Activated CD4-positive, alpha-beta T cell treated with anti-CD3 and anti-CD28 coated beads, Interleukin-2, amount 10 ng/mL, durations not matched to agents 24 days and 14 days (primary cell): ENCODE measurements at regions not wholly inside any gene's neighbourhood (a gene's known extent, or its start where the extent isn't known, plus 50 kb on each side); places are given as distances from the start of the nearest gene placed in this dataset.
A peak's percentile ranks its signal among the peaks of the same experiment; 100 is the strongest.

ENCODE experiments used
- DNase-seq: peaks from one replicate; pipeline ENCODE4 v3.0.0; 2022
- H3K27ac Mint-ChIP-seq: one replicate; pipeline ENCODE4 v1.8.0; 2022; ENCODE audit warnings: mild to moderate bottlenecking, mixed read lengths
- H3K27me3 Mint-ChIP-seq: one replicate; pipeline ENCODE4 v1.8.0; 2022; ENCODE audit warnings: mixed read lengths
- H3K36me3 Mint-ChIP-seq: one replicate; pipeline ENCODE4 v1.8.0; 2022; ENCODE audit warnings: low read depth, mild to moderate bottlenecking, mixed read lengths
- H3K4me1 Mint-ChIP-seq: one replicate; pipeline ENCODE4 v1.8.0; 2021; ENCODE audit warnings: mixed read lengths
- H3K4me3 Mint-ChIP-seq: one replicate; pipeline ENCODE4 v1.8.0; 2022; ENCODE audit warnings: mild to moderate bottlenecking, moderate library complexity, mixed read lengths
- H3K9me3 Mint-ChIP-seq: one replicate; pipeline ENCODE4 v1.8.0; 2021; ENCODE audit warnings: mixed read lengths
- intact Hi-C: fragments of 100-400 bp; cut with micrococcal nuclease; formaldehyde crosslinking; loops from one replicate; pipeline ENCODE4 v1.15.1; 2023

DNA sequence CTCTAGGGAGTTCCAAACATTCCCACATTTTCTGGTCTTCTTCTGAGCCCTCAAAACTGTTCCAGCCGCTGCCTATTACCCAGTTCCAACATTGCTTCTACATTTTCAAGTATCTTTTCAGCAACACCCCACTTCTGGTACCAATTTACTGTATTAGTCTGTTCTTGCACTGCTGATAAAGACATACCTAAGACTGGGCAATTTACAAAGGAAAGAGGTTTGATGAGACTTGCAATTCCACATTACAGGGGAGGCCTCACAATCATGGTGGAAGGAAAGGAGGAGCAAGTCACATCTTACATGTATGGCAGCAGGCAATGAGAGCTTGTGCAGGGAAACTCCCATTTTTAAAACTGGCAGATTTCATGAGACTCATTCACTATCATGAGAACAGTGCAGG is 629.1 kb upstream of the NR2F2 start:
- no peaks in the 10 kb centered on the region for H3K36me3 Mint-ChIP-seq
- H3K4me1 Mint-ChIP-seq, result no peaks in the 10 kb centered on the region
- H3K27ac Mint-ChIP-seq, result no peak overlapping the region
- H3K4me3 Mint-ChIP-seq, result no peak overlapping the region
- H3K27me3 Mint-ChIP-seq, result no peaks in the 10 kb centered on the region
- intact Hi-C loops, result no loop called here
- peaks cover 15% of the 10 kb centered on the region for H3K9me3 Mint-ChIP-seq
- DNase-seq, result no peak

DNA sequence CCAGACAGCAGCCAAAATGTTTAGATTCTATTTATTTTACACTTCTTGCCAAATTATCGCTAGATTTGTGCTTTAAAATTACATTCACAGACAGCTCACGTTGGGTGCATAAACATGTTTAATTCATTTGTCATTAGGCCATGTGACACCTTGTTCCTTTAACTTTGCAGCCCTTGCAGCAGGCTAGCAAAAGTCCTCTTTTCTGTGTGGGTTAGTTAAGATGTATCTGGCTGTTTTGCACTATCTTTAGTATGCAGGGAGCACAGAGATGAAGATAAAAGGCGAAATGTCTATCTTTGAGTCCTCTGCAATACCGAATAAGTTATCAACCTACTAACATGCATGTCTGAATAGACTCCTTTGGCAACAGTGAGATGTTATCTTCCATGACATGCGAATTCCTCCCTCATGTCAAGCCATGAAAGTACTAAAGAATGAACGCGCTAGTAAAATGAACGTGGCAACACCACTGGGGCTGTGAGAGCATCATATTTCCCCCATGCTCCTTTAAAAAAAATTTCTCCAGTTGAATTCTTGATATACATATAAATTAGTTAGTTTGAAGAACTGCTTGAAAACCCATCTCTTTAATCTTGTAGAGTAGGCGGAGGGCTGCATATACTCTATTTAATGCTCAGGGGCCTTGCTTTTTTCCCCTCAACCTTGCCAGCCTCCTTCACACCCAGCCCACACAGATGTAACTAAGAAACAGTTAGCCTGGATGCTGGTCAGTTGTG is 620.4 kb upstream of the NR2F2 start:
- Mint-ChIP-seq H3K36me3 (no peaks in the 10 kb centered on the region), H3K27ac (no peak overlapping the region), H3K9me3 (no peaks in the 10 kb centered on the region), H3K4me1 (no peaks in the 10 kb centered on the region), H3K4me3 (no peak overlapping the region), H3K27me3 (no peaks in the 10 kb centered on the region)
- intact Hi-C loops, result no loop called here
- no peak for DNase-seq

DNA sequence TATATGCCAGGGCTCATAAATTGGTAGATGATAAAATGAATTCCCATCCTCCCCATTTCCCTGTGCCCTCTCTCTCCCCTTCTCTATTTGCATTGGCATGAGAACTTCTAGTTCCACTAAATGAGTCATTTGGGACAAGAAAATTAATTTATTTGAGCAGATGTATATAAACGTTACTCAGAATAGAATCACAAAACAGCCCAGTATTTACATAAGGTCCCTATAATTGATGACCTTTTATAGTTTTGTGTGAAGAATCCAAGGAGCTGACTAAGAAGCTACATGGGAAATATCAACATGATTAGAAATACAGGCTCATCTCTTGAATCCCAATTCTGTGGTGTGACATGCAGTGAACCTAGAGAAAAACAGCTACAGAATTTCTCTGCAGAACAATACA is 617.7 kb upstream of the NR2F2 start:
- no peaks in the 10 kb centered on the region for H3K9me3 Mint-ChIP-seq
- no peaks in the 10 kb centered on the region for H3K36me3 Mint-ChIP-seq
- no peak overlapping the region for H3K4me3 Mint-ChIP-seq
- no peaks in the 10 kb centered on the region for H3K27me3 Mint-ChIP-seq
- H3K27ac Mint-ChIP-seq, result no peak overlapping the region
- intact Hi-C loops, result no loop called here
- H3K4me1 Mint-ChIP-seq, result peaks cover 3% of the 10 kb centered on the region
- no peak for DNase-seq

DNA sequence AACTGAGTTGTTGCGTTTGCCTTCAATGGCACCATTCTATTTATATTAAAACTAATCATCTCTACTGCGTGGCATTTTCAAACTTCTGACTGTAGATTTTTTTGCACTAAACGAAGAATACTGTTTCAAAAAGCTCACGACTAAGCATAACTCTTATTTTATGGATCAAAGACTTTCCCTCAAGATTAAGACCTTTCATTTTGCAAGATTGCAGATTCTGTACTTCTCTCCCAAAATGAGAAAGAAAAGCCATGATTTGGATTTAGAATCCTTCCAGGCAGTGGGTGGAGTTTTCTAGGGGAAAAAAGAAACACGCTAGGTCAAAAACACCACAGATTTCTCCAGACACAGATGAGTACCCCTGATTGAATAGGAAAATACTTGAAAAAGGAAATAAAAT is 617.2 kb upstream of the NR2F2 start:
- Mint-ChIP-seq H3K4me3 (no peak overlapping the region), H3K27ac (no peak overlapping the region), H3K9me3 (no peaks in the 10 kb centered on the region), H3K36me3 (no peaks in the 10 kb centered on the region), H3K4me1 (peaks cover 3% of the 10 kb centered on the region), H3K27me3 (no peaks in the 10 kb centered on the region)
- DNase-seq, result no peak
- intact Hi-C loops, result no loop called here

DNA sequence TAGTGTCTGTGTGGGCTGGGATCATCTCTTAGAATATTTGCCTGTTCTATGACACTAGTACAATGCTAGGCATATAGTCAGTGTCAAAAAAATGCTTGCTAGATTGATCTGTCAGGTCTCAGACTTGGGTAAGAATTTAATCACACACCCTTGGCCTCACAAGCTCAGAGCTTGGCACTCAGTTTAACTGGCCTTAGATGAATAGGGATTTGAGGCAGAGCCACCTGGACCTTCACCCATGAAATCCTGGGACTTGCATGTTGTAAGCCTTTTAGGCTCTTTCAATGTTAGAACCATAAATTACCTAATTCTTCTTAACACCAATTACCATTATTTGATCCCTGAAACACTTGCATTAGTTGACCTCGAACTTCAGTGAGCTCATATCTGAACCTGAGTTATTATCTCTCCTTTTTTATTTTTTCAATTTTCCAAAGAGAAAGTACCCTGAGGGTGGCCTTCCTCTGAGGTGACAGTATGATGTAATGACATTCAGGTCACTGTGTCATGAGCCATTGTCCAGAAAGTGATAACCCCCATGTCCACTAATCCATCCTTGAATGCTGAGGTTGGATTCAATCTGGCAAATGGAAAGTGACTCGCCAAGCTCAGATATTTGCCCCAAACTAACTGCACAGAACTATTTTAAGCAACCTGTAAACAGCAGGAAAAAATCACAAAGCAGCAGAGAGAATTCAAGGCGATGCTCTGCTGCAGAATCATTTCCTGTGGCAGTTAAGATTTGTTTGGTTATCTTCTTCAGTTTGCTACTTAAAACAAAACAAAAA is 615.2 kb upstream of the NR2F2 start:
- Mint-ChIP-seq H3K9me3 (no peaks in the 10 kb centered on the region), H3K27me3 (no peaks in the 10 kb centered on the region), H3K27ac (no peak overlapping the region), H3K4me3 (no peak overlapping the region), H3K36me3 (no peaks in the 10 kb centered on the region), H3K4me1 (peaks cover 3% of the 10 kb centered on the region)
- DNase-seq, result no peak
- intact Hi-C loops, result no loop called here

DNA sequence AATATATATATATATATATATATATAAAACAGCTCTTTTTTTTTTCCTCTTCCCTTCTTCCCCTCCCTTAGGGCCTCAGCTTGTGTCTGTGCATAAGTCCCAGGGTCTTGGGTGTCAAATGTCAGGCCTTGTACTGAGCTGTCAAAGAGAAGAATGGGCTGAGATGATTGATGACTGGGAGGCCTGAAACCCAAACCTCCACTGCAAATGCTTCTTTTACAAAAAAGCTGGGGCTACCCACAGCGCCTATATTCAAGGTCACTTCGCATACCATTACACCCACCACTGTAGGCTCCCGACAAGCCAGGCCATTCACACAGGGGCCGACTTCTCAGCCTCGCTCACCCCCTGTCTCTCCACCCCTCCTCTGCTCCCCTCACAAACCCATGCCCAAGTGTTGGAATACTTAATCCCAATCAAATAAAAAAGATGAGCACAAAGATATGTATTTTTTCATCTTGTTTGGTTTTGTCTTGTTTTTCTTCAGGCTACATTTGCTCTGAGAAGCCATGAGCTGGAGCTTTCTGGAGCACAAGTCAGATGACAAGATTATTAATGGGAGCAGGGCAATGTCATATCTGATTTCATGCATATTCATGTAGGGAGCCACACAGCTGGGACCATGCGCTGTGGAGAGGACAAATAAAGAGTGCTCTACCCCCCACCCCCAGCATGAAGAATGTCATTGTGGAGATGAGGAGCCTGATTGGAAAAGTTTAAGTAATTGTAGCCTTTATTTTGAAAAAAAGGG is 614.4 kb upstream of the NR2F2 start:
- Mint-ChIP-seq H3K27me3 (no peaks in the 10 kb centered on the region), H3K27ac (no peak overlapping the region), H3K36me3 (no peaks in the 10 kb centered on the region), H3K9me3 (no peaks in the 10 kb centered on the region), H3K4me3 (no peak overlapping the region), H3K4me1 (peaks cover 3% of the 10 kb centered on the region)
- intact Hi-C loops, result no loop called here
- no peak for DNase-seq

DNA sequence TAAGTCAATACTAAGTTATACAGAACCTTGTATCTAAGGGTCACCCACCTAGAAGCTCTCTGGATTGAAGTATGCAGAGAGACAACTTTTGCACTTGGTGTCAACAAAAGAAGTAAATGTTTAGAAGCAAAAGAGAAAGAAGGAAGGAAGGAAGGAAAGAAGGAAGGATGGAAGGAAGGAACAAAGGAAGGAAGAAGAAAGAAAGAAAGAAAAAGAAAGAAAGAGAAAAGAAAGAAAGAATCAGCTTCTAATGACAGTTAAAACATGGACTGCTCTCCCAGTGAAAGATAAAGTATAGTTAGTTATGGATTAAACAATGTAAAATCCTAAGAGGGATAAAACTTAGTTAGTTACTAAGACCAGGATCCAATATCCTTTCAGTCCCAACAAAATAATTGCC is 613.8 kb upstream of the NR2F2 start:
- Mint-ChIP-seq H3K9me3 (no peaks in the 10 kb centered on the region), H3K27ac (no peak overlapping the region), H3K27me3 (no peaks in the 10 kb centered on the region), H3K36me3 (no peaks in the 10 kb centered on the region), H3K4me1 (peaks cover 3% of the 10 kb centered on the region), H3K4me3 (no peak overlapping the region)
- no peak for DNase-seq
- intact Hi-C loops, result no loop called here

DNA sequence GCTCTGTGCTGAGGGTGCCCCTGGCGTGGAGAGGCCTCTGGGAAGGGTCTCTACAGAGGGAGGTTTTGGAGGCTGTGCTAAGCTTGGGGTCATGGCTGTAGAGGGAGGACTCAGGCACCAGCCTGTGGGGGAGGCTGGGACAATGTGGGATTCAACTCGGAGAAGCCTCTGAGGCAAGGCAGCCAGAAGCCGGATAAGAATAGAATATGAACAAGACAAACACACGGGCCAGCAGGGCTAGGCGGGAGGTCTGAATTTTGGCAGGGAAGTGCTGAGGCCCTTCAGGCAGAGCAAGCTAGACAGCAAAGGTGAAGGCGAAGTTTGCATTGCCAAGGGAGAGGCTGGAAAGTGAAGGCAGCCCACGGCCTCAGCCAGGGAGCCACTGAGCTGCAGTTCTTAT is 612.1 kb upstream of the NR2F2 start:
- H3K36me3 Mint-ChIP-seq, result no peaks in the 10 kb centered on the region
- no peak overlapping the region for H3K4me3 Mint-ChIP-seq
- DNase-seq, result no peak
- no peaks in the 10 kb centered on the region for H3K9me3 Mint-ChIP-seq
- H3K4me1 Mint-ChIP-seq, result peaks cover 3% of the 10 kb centered on the region
- peaks cover 1% of the 10 kb centered on the region for H3K27me3 Mint-ChIP-seq
- no peak overlapping the region for H3K27ac Mint-ChIP-seq
- intact Hi-C loops, result no loop called here

DNA sequence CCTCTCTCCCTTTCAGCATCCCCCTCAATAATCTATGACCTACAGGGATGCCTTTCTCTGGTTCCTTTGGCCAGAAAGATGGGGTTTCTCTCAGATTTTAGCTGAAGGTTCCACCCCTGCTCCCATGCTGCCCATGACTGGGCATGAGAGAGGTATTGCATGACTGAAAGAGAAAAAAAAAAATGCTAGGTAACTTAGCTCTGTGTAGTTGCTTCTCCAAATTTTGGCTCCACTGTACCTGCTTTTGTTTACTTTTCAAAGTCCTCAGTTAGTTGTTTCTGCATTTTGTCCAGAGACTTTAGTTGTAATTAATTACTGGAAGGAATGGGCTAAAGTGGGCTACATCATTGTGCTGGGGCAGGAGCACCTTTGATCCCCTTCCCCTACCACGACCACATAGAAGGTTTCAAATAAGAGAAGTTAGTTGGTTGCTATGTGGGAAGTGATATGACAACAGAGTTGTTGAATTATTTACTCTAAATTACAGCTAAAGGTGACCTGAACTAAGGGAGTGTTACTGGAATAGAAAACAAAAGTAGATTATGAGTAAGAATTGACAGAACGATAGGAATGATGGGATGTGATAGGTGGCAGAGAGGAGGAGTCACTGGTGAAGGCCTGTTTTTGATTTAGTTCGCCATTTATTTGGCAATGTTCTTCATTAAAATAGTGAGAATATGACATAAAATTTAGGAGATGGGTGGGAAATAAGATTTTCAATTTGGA is 605.4 kb upstream of the NR2F2 start:
- Mint-ChIP-seq H3K36me3 (no peaks in the 10 kb centered on the region), H3K4me3 (no peak overlapping the region), H3K4me1 (no peaks in the 10 kb centered on the region), H3K9me3 (peaks cover 3% of the 10 kb centered on the region), H3K27ac (no peak overlapping the region), H3K27me3 (peaks cover 4% of the 10 kb centered on the region)
- DNase-seq, result no peak
- intact Hi-C loops, result no loop called here

DNA sequence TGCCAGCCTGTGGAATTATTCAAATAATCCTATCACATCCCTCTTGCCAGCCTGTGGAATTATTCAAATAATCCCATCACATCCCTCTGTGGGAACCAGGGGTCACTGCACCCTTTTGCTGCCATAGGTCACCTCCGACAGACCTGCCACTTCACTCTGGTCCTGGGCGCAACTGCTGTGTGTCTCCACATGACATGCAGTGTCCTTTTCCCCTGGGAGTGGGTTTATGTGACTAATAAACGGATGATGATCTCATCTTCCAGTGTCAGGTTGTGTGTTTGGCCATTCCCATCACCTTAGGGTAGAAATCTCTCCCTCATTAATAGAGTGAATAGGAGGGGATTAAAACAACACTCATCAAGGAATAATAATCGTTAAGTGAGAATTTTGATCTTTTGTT is 603.6 kb upstream of the NR2F2 start:
- Mint-ChIP-seq H3K9me3 (peaks cover 6% of the 10 kb centered on the region), H3K36me3 (no peaks in the 10 kb centered on the region), H3K27me3 (peaks cover 6% of the 10 kb centered on the region), H3K27ac (no peak overlapping the region), H3K4me3 (no peak overlapping the region), H3K4me1 (no peaks in the 10 kb centered on the region)
- intact Hi-C loops, result no loop called here
- no peak for DNase-seq

DNA sequence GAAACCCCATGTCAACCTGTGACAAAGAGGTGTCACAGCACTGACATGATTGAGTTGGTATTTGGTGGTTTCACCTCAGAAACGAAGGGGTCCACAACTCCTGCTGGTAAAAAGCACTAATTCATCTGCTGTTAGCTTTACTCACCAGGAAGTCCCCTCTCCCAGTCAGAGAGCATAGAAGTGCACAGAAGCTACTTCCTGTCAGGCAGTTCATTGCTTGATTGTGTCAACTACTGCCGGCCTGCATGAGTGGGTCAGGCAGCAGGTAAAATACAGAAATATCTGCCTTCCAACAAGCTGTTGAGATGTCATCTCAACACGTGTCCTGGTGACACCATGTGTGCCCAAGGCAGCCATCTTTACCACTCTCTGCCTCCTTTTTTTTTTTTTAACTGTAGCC is 596.6 kb upstream of the NR2F2 start:
- no peak overlapping the region for H3K4me3 Mint-ChIP-seq
- peaks cover 6% of the 10 kb centered on the region for H3K36me3 Mint-ChIP-seq
- peaks cover 27% of the 10 kb centered on the region for H3K9me3 Mint-ChIP-seq
- H3K27me3 Mint-ChIP-seq, result peaks cover 2% of the 10 kb centered on the region
- intact Hi-C loops, result no loop called here
- H3K27ac Mint-ChIP-seq, result no peak overlapping the region
- peak; percentile 60 for DNase-seq
- H3K4me1 Mint-ChIP-seq, result peaks cover 17% of the 10 kb centered on the region

DNA sequence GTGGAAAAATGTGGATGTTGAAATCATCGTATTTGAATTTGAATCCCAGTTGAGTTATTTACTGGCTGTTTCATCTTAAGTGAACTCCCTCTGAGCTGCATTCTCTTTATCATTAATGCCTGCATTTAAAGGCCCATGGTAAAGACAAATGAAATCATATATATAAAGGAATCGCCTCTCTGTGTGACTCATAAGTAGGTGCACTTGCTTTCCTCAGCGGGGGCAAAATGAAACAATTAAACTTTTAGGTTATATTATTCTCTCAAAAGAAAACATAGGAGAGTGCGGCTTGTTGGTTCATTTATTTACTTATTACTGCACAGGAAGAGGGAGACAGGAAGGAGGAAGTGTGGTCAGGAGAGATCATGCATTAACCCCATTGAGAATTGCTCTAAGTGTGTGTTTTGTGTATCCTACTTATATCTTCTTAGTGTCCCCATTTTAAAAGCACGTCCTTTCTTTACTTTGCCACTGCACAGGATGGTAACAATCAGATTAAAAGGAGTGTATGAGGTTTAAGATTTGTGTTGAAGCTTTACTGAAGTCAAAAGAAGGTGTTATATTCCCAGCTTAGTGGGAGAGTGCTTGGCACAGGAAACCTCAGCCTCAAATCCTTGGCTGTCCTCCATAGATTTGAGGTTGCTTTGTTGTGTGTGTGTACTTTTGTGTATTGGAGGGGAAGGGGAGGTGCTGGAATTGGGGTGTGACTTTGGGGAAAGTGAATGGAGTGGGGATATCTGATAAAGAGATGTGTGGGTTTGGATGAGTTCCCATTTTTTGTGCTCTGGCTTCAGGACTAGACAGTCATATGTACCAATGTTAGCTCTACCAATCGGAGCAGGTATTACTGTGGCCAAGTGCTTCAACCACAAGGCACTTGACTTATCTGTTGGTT is 595.8 kb upstream of the NR2F2 start:
- intact Hi-C loops, result no loop called here
- peaks cover 2% of the 10 kb centered on the region for H3K27me3 Mint-ChIP-seq

DNA sequence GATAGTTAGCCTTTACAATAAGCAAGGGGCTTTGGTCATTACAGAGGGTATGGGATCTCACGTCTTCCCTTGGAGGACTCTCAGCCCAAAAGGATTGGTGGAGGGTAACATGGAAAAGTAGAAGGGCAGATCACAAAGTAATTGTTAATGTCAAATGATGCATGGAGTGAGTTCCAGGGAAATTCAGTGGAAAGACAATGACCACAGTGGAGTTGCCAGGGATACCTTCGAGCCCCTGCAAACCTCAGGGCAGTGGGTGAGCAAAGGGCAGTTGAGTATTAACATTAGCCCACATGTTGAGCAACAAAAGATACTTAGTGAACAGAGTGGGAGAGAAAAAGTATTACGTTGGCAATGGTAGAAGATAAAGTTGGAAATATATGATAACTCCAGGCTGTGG is 593.4 kb upstream of the NR2F2 start:
- Mint-ChIP-seq H3K27me3 (no peaks in the 10 kb centered on the region), H3K27ac (no peak overlapping the region), H3K9me3 (peaks cover 24% of the 10 kb centered on the region), H3K4me1 (peaks cover 24% of the 10 kb centered on the region), H3K4me3 (no peak overlapping the region), H3K36me3 (peaks cover 6% of the 10 kb centered on the region)
- no peak for DNase-seq
- intact Hi-C loops, result no loop called here

More for the DNA sequence above, 595.8 kb upstream of the NR2F2 start:
- peak overlapping the region; percentile 53 for H3K4me3 Mint-ChIP-seq
- peaks cover 27% of the 10 kb centered on the region for H3K9me3 Mint-ChIP-seq
- DNase-seq, result no peak
- peak overlapping the region; percentile 67 for H3K27ac Mint-ChIP-seq
- H3K36me3 Mint-ChIP-seq, result peaks cover 6% of the 10 kb centered on the region
- peaks cover 17% of the 10 kb centered on the region for H3K4me1 Mint-ChIP-seq
